Fibroblast of the aortic adventitia (primary cell): ENCODE measurements at regions not wholly inside any gene's neighbourhood (a gene's known extent, or its start where the extent isn't known, plus 50 kb on each side); places are given as distances from the start of the nearest gene placed in this dataset.
"Not testable (repeated sequence)": the region's sequence is repeated elsewhere in the genome, so short reads cannot be mapped to it uniquely, and the experiment has no call there.

Experiments
- DNase-seq: peaks from one replicate; pipeline ENCODE4 v3.0.0-alpha.2; 2010; ENCODE audit warnings: low read depth
- H3K4me3 ChIP-seq: 2 replicates; pipeline ENCODE4 v1.5.1; 2011; ENCODE audit warnings: low read depth, mild to moderate bottlenecking, control low read depth, low read length, moderate library complexity
- CTCF ChIP-seq: IDR thresholded peaks from 2 replicates; pipeline ENCODE4 v1.5.1; 2011; ENCODE audit warnings: mild to moderate bottlenecking, low read length, control low read depth, inconsistent platforms; ENCODE audit not compliant: insufficient read depth

- TF ChIP-seq CTCF = no peak
- DNase-seq = no peak
- no peak overlapping the region for H3K4me3 ChIP-seq
Measured at GRCh38 chr18:35807811-35808335, 164.6 kb upstream of the RMP24 start.

GRCh38 chr18:35808796-35809195 lies 163.7 kb upstream of the RMP24 start:
- TF ChIP-seq CTCF = no peak
- no peak for DNase-seq
- H3K4me3 ChIP-seq = no peak overlapping the region

GRCh38 chr18:35810520-35810919 lies 162.0 kb upstream of the RMP24 start:
- H3K4me3 ChIP-seq = no peak overlapping the region
- no peak for TF ChIP-seq CTCF
- no peak for DNase-seq

- no peak overlapping the region for H3K4me3 ChIP-seq
- TF ChIP-seq CTCF = no peak
- no peak for DNase-seq
Measured at GRCh38 chr18:35811896-35812295, 160.6 kb upstream of the RMP24 start.

GRCh38 chr18:35815011-35815410 lies 157.5 kb upstream of the RMP24 start:
- not testable (repeated sequence) for H3K4me3 ChIP-seq, DNase-seq

GRCh38 chr18:35816003-35816402 lies 156.5 kb upstream of the RMP24 start:
- TF ChIP-seq CTCF = no peak
- no peak overlapping the region for H3K4me3 ChIP-seq
- no peak for DNase-seq

- TF ChIP-seq CTCF = no peak
Measured at GRCh38 chr18:35817604-35818352, 154.7 kb upstream of the RMP24 start.

More at GRCh38 chr18:35817604-35818352, 154.7 kb upstream of the RMP24 start:
- DNase-seq = no peak
- H3K4me3 ChIP-seq = no peak overlapping the region
